DND-41 (cell line): ENCODE measurements at regions not wholly inside any gene's neighbourhood (a gene's known extent, or its start where the extent isn't known, plus 50 kb on each side); places are given as distances from the start of the nearest gene placed in this dataset.

Source experiments
- CTCF ChIP-seq: IDR thresholded peaks from 2 replicates; pipeline ENCODE4 v1.5.1; 2012; ENCODE audit warnings: borderline replicate concordance, low read length, moderate library complexity, mild to moderate bottlenecking; ENCODE audit not compliant: poor library complexity, severe bottlenecking; ENCODE audit errors: extremely low read depth
- EZH2 ChIP-seq: IDR thresholded peaks from 3 replicates; pipeline ENCODE4 v1.6.1; 2012; ENCODE audit warnings: borderline replicate concordance, low read depth, mild to moderate bottlenecking, moderate library complexity, low read length, inconsistent platforms; ENCODE audit not compliant: severe bottlenecking

DNA sequence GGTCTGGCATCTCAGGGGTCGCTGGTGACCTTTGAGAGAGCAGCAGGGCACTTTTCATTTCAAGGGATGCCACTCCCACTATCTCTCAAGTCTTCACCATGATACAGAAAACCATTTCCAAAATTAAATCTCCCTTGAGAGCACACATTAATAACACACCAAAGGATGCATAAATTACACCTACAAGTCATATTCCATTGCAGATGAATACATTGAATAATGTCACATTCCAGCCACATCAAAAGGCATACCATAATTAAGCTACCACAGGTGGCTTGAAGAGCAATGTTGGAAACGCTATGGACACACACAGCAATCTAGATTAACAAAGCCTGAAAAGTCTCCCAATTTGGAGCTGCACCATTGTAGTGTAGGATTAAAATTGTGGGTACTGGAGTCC, 353.3 kb upstream of the ZMIZ1 start:
- TF ChIP-seq CTCF (no peak), EZH2 (no peak)
